Endodermal cell (in vitro differentiated cells): ENCODE measurements at regions not wholly inside any gene's neighbourhood (a gene's known extent, or its start where the extent isn't known, plus 50 kb on each side); places are given as distances from the start of the nearest gene placed in this dataset.

Experiments
- DNase-seq: peaks from one replicate; pipeline ENCODE4 v3.0.0-alpha.2; 2017
- H3K27ac ChIP-seq: 2 replicates; pipeline ENCODE4 v1.5.1; 2013; ENCODE audit warnings: mild to moderate bottlenecking, low read depth, low read length, moderate library complexity
- H3K27me3 ChIP-seq: 2 replicates; pipeline ENCODE4 v1.6.1; 2013; ENCODE audit warnings: mild to moderate bottlenecking, low read length, moderate library complexity; ENCODE audit not compliant: insufficient read depth, control insufficient read depth, poor library complexity, severe bottlenecking
- H3K36me3 ChIP-seq: 2 replicates; pipeline ENCODE4 v1.7.0; 2013; ENCODE audit warnings: mild to moderate bottlenecking, low read length, moderate library complexity; ENCODE audit not compliant: control insufficient read depth, insufficient read depth
- H3K4me1 ChIP-seq: one replicate; pipeline ENCODE4 v1.7.0; 2013; ENCODE audit warnings: low read length; ENCODE audit not compliant: control insufficient read depth, insufficient read depth
- H3K4me3 ChIP-seq: 2 replicates; pipeline ENCODE4 v1.5.1; 2013; ENCODE audit warnings: mild to moderate bottlenecking, low read length, moderate library complexity
- H3K9ac ChIP-seq: 2 replicates; pipeline ENCODE4 v1.6.1; 2013; ENCODE audit warnings: mild to moderate bottlenecking, low read length, moderate library complexity; ENCODE audit not compliant: poor library complexity, severe bottlenecking; ENCODE audit errors: extremely low read depth
- H3K9me3 ChIP-seq: 2 replicates; pipeline ENCODE4 v1.6.1; 2013; ENCODE audit warnings: mild to moderate bottlenecking, low read length, moderate library complexity; ENCODE audit not compliant: control insufficient read depth
- H3K27ac Mint-ChIP-seq: 2 replicates; pipeline ENCODE4 v1.8.0; 2020; ENCODE audit warnings: mixed read lengths
- H3K27me3 Mint-ChIP-seq: 2 replicates; pipeline ENCODE4 v1.8.0; 2021; ENCODE audit warnings: mild to moderate bottlenecking, mixed read lengths; ENCODE audit not compliant: insufficient read depth
- H3K36me3 Mint-ChIP-seq: 2 replicates; pipeline ENCODE4 v1.8.0; 2020; ENCODE audit warnings: low read depth, mixed read lengths
- H3K4me1 Mint-ChIP-seq: 2 replicates; pipeline ENCODE4 v1.8.0; 2020; ENCODE audit warnings: mixed read lengths
- H3K4me3 Mint-ChIP-seq: 2 replicates; pipeline ENCODE4 v1.8.0; 2020; ENCODE audit warnings: mild to moderate bottlenecking, moderate library complexity, mixed read lengths
- H3K9me3 Mint-ChIP-seq: 2 replicates; pipeline ENCODE4 v1.8.0; 2020; ENCODE audit warnings: mild to moderate bottlenecking, mixed read lengths
- CTCF ChIP-seq: fragments of 200-600 bp; sonication (generic); conservative IDR thresholded peaks from 2 replicates; pipeline ENCODE4 v1.5.0; 2021; ENCODE audit warnings: antibody characterized with exemption, mild to moderate bottlenecking
- WGBS, 2 experiments: methylation state at CpG; one replicate each; pipeline versions ENCODE4 v1.1.5 to v1.1.7; 2013; ENCODE audit warnings: missing lambda C conversion rate in 2 of 2, mixed read lengths in 1 of 2; ENCODE audit not compliant: insufficient coverage in 1 of 2, insufficient read length in 1 of 2; 5-methylcytosine and 5-hydroxymethylcytosine counted together

DNA sequence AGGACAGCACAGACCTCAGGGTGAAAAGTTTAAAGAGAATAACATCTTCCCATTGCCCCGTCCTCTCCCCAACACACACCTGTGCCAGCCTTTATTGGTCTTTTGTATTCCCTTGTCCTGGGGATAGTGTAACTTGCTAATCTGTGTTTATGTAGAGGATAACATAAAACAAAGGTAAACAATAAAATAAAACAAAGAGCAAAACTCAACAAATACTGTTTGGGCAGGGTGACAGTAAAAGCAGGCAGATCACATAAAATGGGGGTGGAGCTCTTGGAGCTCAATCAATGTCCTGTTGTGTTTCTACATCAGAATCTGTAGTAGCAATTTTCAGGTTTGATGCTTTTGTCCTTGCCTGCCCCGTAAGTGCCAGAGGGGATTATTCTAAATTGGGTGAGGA, 1939.7 kb downstream of the TP53TG3F start:
- Histone ChIP-seq H3K4me3 (no peak overlapping the region), H3K36me3 (no peaks in the 10 kb centered on the region), H3K9ac (no peak overlapping the region), H3K27ac (no peak overlapping the region), H3K27me3 (no peaks in the 10 kb centered on the region), H3K9me3 (peaks cover 96% of the 10 kb centered on the region), H3K4me1 (no peaks in the 10 kb centered on the region)
- Mint-ChIP-seq H3K36me3 (no peaks in the 10 kb centered on the region), H3K27me3 (no peaks in the 10 kb centered on the region), H3K27ac (no peak overlapping the region), H3K4me1 (no peaks in the 10 kb centered on the region), H3K4me3 (no peak overlapping the region), H3K9me3 (peaks cover 94% of the 10 kb centered on the region)
- WGBS, 2 experiments, result 74% methylated on average over 2 of the region's 2 CpGs; no CpG with 5 or more reads in 1 of the 2 experiments
- TF ChIP-seq CTCF, result no peak
- DNase-seq, result no peak

GRCh38 chr16:35404273-35404672, 1944.9 kb downstream of the TP53TG3F start:
- H3K4me1 Mint-ChIP-seq, result no peaks in the 10 kb centered on the region
- no peaks in the 10 kb centered on the region for H3K4me1 ChIP-seq
- H3K27ac Mint-ChIP-seq, result no peak overlapping the region
- no peak overlapping the region for H3K4me3 ChIP-seq
- DNase-seq, result no peak
- no peak overlapping the region for H3K9ac ChIP-seq
- H3K9me3 Mint-ChIP-seq, result peaks cover 85% of the 10 kb centered on the region
- H3K27ac ChIP-seq, result no peak overlapping the region
- H3K36me3 Mint-ChIP-seq, result peaks cover 2% of the 10 kb centered on the region
- no peaks in the 10 kb centered on the region for H3K36me3 ChIP-seq
- no CpG with 5 or more reads among the region's 2 CpGs for WGBS, 2 experiments
- no peaks in the 10 kb centered on the region for H3K27me3 Mint-ChIP-seq
- H3K4me3 Mint-ChIP-seq, result no peak overlapping the region
- TF ChIP-seq CTCF, result no peak
- peaks cover 93% of the 10 kb centered on the region for H3K9me3 ChIP-seq
- no peaks in the 10 kb centered on the region for H3K27me3 ChIP-seq

DNA sequence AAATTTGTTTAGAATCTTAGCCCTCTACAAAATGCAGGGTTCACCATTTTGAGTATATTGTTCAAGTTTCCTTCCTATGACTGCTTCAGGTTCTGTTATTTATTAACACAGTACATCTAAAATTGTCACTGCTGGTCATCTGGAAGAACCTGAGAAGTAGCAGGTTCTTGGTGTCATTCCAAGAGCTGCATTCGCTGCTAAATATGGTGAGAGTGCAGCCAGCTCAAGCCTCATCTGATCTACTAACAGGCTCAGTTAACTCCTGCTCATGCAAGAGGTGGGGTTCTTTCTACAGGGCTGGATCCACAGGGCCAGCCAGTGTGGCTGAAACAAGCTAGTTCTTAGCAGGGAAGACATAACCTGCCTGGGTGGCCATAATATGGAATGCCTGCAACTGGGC, 1946.1 kb downstream of the TP53TG3F start:
- Mint-ChIP-seq H3K9me3 (peaks cover 82% of the 10 kb centered on the region), H3K4me3 (no peak overlapping the region), H3K36me3 (peaks cover 2% of the 10 kb centered on the region), H3K4me1 (no peaks in the 10 kb centered on the region), H3K27ac (no peak overlapping the region), H3K27me3 (no peaks in the 10 kb centered on the region)
- Histone ChIP-seq H3K4me1 (no peaks in the 10 kb centered on the region), H3K27ac (no peak overlapping the region), H3K9me3 (peaks cover 90% of the 10 kb centered on the region), H3K4me3 (no peak overlapping the region), H3K27me3 (no peaks in the 10 kb centered on the region), H3K9ac (no peak overlapping the region), H3K36me3 (no peaks in the 10 kb centered on the region)
- 36 to 48% methylated on average over 1 of the region's 1 CpG for WGBS, 2 experiments
- no peak for TF ChIP-seq CTCF
- DNase-seq, result no peak
